DOHH2 (cell line): ENCODE measurements at regions not wholly inside any gene's neighbourhood (a gene's known extent, or its start where the extent isn't known, plus 50 kb on each side); places are given as distances from the start of the nearest gene placed in this dataset.

Source experiments
- H3F3A ChIP-seq: fragments of 200-600 bp; sonication (generic), shearing (Covaris generic); 2 replicates; pipeline ENCODE4 v1.6.0; 2016; ENCODE audit warnings: antibody characterized with exemption, mild to moderate bottlenecking; ENCODE audit not compliant: control insufficient read depth, insufficient read depth
- H3K27ac ChIP-seq: fragments of 200-600 bp; sonication (generic); 2 replicates; pipeline ENCODE4 v1.5.1; 2014; ENCODE audit warnings: low read depth, mild to moderate bottlenecking, low read length, moderate library complexity
- H3K27me3 ChIP-seq: fragments of 200-600 bp; sonication (generic); 2 replicates; pipeline ENCODE4 v1.6.1; 2014; ENCODE audit warnings: mild to moderate bottlenecking, low read length, mixed read lengths; ENCODE audit not compliant: control insufficient read depth
- H3K36me3 ChIP-seq: fragments of 200-600 bp; sonication (generic); 2 replicates; pipeline ENCODE4 v1.6.1; 2014; ENCODE audit warnings: mild to moderate bottlenecking, low read length, moderate library complexity, mixed read lengths; ENCODE audit not compliant: control insufficient read depth
- H3K4me1 ChIP-seq: fragments of 200-600 bp; sonication (generic); 2 replicates; pipeline ENCODE4 v1.6.1; 2014; ENCODE audit warnings: mild to moderate bottlenecking, low read length, mixed read lengths; ENCODE audit not compliant: control insufficient read depth
- H3K4me2 ChIP-seq: fragments of 200-600 bp; sonication (generic); 2 replicates; pipeline ENCODE4 v1.6.0; 2014; ENCODE audit warnings: mild to moderate bottlenecking, low read length, moderate library complexity
- H3K4me3 ChIP-seq: fragments of 200-600 bp; sonication (generic); 2 replicates; pipeline ENCODE4 v1.5.1; 2014; ENCODE audit warnings: mild to moderate bottlenecking, low read length, mixed read lengths
- H3K79me2 ChIP-seq: fragments of 200-600 bp; sonication (generic); 2 replicates; pipeline ENCODE4 v1.6.1; 2014; ENCODE audit warnings: mild to moderate bottlenecking, low read length, mixed read lengths; ENCODE audit not compliant: control insufficient read depth
- H3K9me2 ChIP-seq: fragments of 200-600 bp; sonication (generic); replicated peaks from 2 replicates; pipeline ENCODE4 v1.6.1; 2014; ENCODE audit warnings: mild to moderate bottlenecking, low read length, mixed read lengths; ENCODE audit not compliant: control insufficient read depth
- H3K9me3 ChIP-seq: fragments of 200-600 bp; sonication (generic); 2 replicates; pipeline ENCODE4 v1.6.1; 2014; ENCODE audit warnings: antibody characterized with exemption, low read length, mixed read lengths; ENCODE audit not compliant: control insufficient read depth, insufficient read depth
- H4K20me1 ChIP-seq: fragments of 200-600 bp; sonication (generic); 2 replicates; pipeline ENCODE4 v1.6.0; 2014; ENCODE audit warnings: low read depth, mild to moderate bottlenecking, antibody characterized with exemption, low read length, moderate library complexity; ENCODE audit not compliant: control insufficient read depth, insufficient read depth
- CTCF ChIP-seq: fragments of 200-600 bp; sonication (generic); IDR thresholded peaks from one replicate; pipeline ENCODE4 v1.5.1; 2014; ENCODE audit warnings: antibody characterized with exemption, mild to moderate bottlenecking, low read depth, low read length; ENCODE audit not compliant: poor library complexity, severe bottlenecking
- EZH2phosphoT487 ChIP-seq: fragments of 200-600 bp; sonication (generic); IDR thresholded peaks from 2 replicates; pipeline ENCODE4 v1.6.1; 2017; ENCODE audit warnings: borderline replicate concordance, mild to moderate bottlenecking, antibody characterized with exemption, low read length, moderate library complexity, mixed read lengths

- no peak for TF ChIP-seq CTCF
- no peak for TF ChIP-seq EZH2phosphoT487
- H3K27ac ChIP-seq = no peak overlapping the region
- no peak overlapping the region for H3K4me2 ChIP-seq
- H3K9me3 ChIP-seq = no peaks in the 10 kb centered on the region
- H3K4me1 ChIP-seq = no peaks in the 10 kb centered on the region
- H3K36me3 ChIP-seq = no peaks in the 10 kb centered on the region
- H3K4me3 ChIP-seq = no peak overlapping the region
- no peaks in the 10 kb centered on the region for H4K20me1 ChIP-seq
- H3F3A ChIP-seq = no peaks in the 10 kb centered on the region
- no peaks in the 10 kb centered on the region for H3K27me3 ChIP-seq
- H3K9me2 ChIP-seq = no peaks in the 10 kb centered on the region
- no peaks in the 10 kb centered on the region for H3K79me2 ChIP-seq
Observed at GRCh38 chr11:32184041-32184722, 93.3 kb downstream of the RCN1 start.

GRCh38 chr11:32184723-32185376 lies 94.0 kb downstream of the RCN1 start:
- no peaks in the 10 kb centered on the region for H3K27me3 ChIP-seq
- no peaks in the 10 kb centered on the region for H3F3A ChIP-seq
- H3K36me3 ChIP-seq = no peaks in the 10 kb centered on the region
- H3K79me2 ChIP-seq = no peaks in the 10 kb centered on the region
- no peak overlapping the region for H3K4me2 ChIP-seq
- H3K4me3 ChIP-seq = no peak overlapping the region
- no peaks in the 10 kb centered on the region for H3K9me3 ChIP-seq
- TF ChIP-seq CTCF = no peak
- TF ChIP-seq EZH2phosphoT487 = no peak
- no peak overlapping the region for H3K27ac ChIP-seq
- H3K9me2 ChIP-seq = no peaks in the 10 kb centered on the region
- H3K4me1 ChIP-seq = no peaks in the 10 kb centered on the region
- no peaks in the 10 kb centered on the region for H4K20me1 ChIP-seq

- H3F3A ChIP-seq = no peaks in the 10 kb centered on the region
- no peaks in the 10 kb centered on the region for H3K79me2 ChIP-seq
- H3K27ac ChIP-seq = no peak overlapping the region
- H3K27me3 ChIP-seq = no peaks in the 10 kb centered on the region
- no peak overlapping the region for H3K4me2 ChIP-seq
- H3K9me2 ChIP-seq = no peaks in the 10 kb centered on the region
- H4K20me1 ChIP-seq = no peaks in the 10 kb centered on the region
- no peaks in the 10 kb centered on the region for H3K9me3 ChIP-seq
- H3K4me3 ChIP-seq = no peak overlapping the region
- no peaks in the 10 kb centered on the region for H3K4me1 ChIP-seq
- H3K36me3 ChIP-seq = no peaks in the 10 kb centered on the region
- TF ChIP-seq EZH2phosphoT487 = no peak
- TF ChIP-seq CTCF = no peak
Observed at GRCh38 chr11:32186118-32186517, 95.2 kb downstream of the RCN1 start.
